H1 (cell line): ENCODE measurements at regions not wholly inside any gene's neighbourhood (a gene's known extent, or its start where the extent isn't known, plus 50 kb on each side); places are given as distances from the start of the nearest gene placed in this dataset.

Experiments used
- CTCF ChIA-PET: fragments of 300-600 bp; sonication (Branson Sonifier 250); formaldehyde crosslinking; loops from one replicate; lab custom pipeline; 2021; ENCODE audit not compliant: partially characterized antibody; lab: Charles Lee
- POLR2A ChIA-PET: fragments of 300-600 bp; sonication (Branson Sonifier 250); formaldehyde crosslinking; loops from one replicate; lab custom pipeline; 2021; ENCODE audit warnings: inconsistent platforms; ENCODE audit not compliant: partially characterized antibody; lab: Charles Lee
- DNase-seq, 2 experiments: peaks; one replicate each; pipeline versions ENCODE4 v3.0.0 to v3.0.0-alpha.2; 2010 to 2022; ENCODE audit warnings: low spot score in 2 of 2, low read depth in 1 of 2, mixed read lengths in 1 of 2
- FAIRE-seq: peaks from 2 replicates; lab custom pipeline; 2011; peaks lifted over from hg19 to GRCh38; lab: Jason Lieb, UNC
- H2AFZ ChIP-seq: 2 replicates; pipeline ENCODE4 v1.8.1; 2012; ENCODE audit warnings: low read length, inconsistent platforms
- H2AK5ac ChIP-seq: 2 replicates; pipeline ENCODE4 v1.6.1; 2013; ENCODE audit warnings: low read depth, low read length
- H2BK120ac ChIP-seq: replicated peaks from 2 replicates; pipeline ENCODE3; 2013; ENCODE audit warnings: low read depth, low read length, inconsistent platforms
- H2BK12ac ChIP-seq: 2 replicates; pipeline ENCODE4 v1.6.1; 2013; ENCODE audit warnings: low read depth, low read length
- H2BK15ac ChIP-seq: 2 replicates; pipeline ENCODE4 v1.6.1; 2013; ENCODE audit warnings: low read length
- H2BK20ac ChIP-seq: 2 replicates; pipeline ENCODE4 v1.6.1; 2013; ENCODE audit warnings: low read length
- H2BK5ac ChIP-seq: 2 replicates; pipeline ENCODE4 v1.6.1; 2013; ENCODE audit warnings: low read depth, low read length
- H3K14ac ChIP-seq: 2 replicates; pipeline ENCODE4 v1.6.1; 2013; ENCODE audit warnings: inconsistent platforms; ENCODE audit not compliant: insufficient read length
- H3K18ac ChIP-seq: 2 replicates; pipeline ENCODE4 v1.6.1; 2013; ENCODE audit warnings: low read length; ENCODE audit errors: extremely low read depth
- H3K23ac ChIP-seq: 2 replicates; pipeline ENCODE4 v1.6.1; 2013; ENCODE audit warnings: inconsistent platforms; ENCODE audit not compliant: insufficient read length
- H3K23me2 ChIP-seq: 2 replicates; pipeline ENCODE4 v1.6.1; 2013; ENCODE audit warnings: low read depth, low read length
- H3K27ac ChIP-seq: 2 replicates; pipeline ENCODE4 v1.6.1; 2011; ENCODE audit warnings: low read depth, low read length, inconsistent platforms
- H3K27me3 ChIP-seq, 4 experiments: replicated peaks in 1 of 4; 1 replicate in 1 of 4; 2 replicates in 3 of 4; pipeline versions ENCODE4 v1.6.1 to v1.8.1; 2011 to 2013; ENCODE audit warnings: low read length in 3 of 4, mild to moderate bottlenecking in 3 of 4, inconsistent platforms in 2 of 4, mixed read lengths in 2 of 4, moderate library complexity in 1 of 4; ENCODE audit not compliant: control insufficient read depth in 3 of 4, insufficient read depth in 3 of 4; ENCODE audit errors: extremely low read depth in 1 of 4
- H3K36me3 ChIP-seq, 4 experiments: 2 replicates each; pipeline versions ENCODE4 v1.6.1 to v1.8.1; 2011 to 2013; ENCODE audit warnings: mild to moderate bottlenecking in 4 of 4, low read length in 3 of 4, moderate library complexity in 2 of 4, control low read depth in 1 of 4, inconsistent platforms in 1 of 4; ENCODE audit not compliant: insufficient read depth in 4 of 4, control insufficient read depth in 2 of 4
- H3K4ac ChIP-seq: replicated peaks from 2 replicates; pipeline ENCODE3; 2013; ENCODE audit warnings: low read length, low read depth, mixed read lengths, inconsistent platforms; ENCODE audit not compliant: insufficient read length
- H3K4me1 ChIP-seq, 4 experiments: replicated peaks in 1 of 4; 1 replicate in 1 of 4; 2 replicates in 3 of 4; pipeline versions ENCODE4 v1.6.1 to v1.8.1; 2011 to 2013; ENCODE audit warnings: low read length in 3 of 4, inconsistent platforms in 2 of 4, mixed read lengths in 1 of 4; ENCODE audit not compliant: insufficient read depth in 4 of 4, control insufficient read depth in 3 of 4
- H3K4me2 ChIP-seq, 2 experiments: 2 replicates each; pipeline versions ENCODE4 v1.6.1 to v1.8.1; 2011 to 2013; ENCODE audit warnings: low read depth in 2 of 2, low read length in 2 of 2, control low read depth in 1 of 2, inconsistent platforms in 1 of 2, mild to moderate bottlenecking in 1 of 2; ENCODE audit not compliant: insufficient read depth in 1 of 2
- H3K4me3 ChIP-seq, 4 experiments: fragments of 200-600, 300-600 bp in 1 of 4; sonication (generic), shearing (Covaris generic), sonication (Bioruptor Twin) in 1 of 4; 2 replicates each; pipeline versions ENCODE4 v1.5.1 to v1.8.1; 2011 to 2016; ENCODE audit warnings: low read length in 4 of 4, low read depth in 3 of 4, control low read depth in 2 of 4, inconsistent platforms in 2 of 4, mild to moderate bottlenecking in 2 of 4, mixed read lengths in 1 of 4, moderate library complexity in 1 of 4; ENCODE audit not compliant: insufficient read depth in 2 of 4; ENCODE audit errors: extremely low read depth in 1 of 4
- H3K56ac ChIP-seq: replicated peaks from 2 replicates; pipeline ENCODE3; 2013; ENCODE audit warnings: low read depth, mild to moderate bottlenecking, mixed read lengths, low read length, inconsistent platforms; ENCODE audit not compliant: insufficient read length
- H3K79me1 ChIP-seq: 2 replicates; pipeline ENCODE4 v1.6.1; 2013; ENCODE audit warnings: low read depth, low read length, control low read depth
- H3K79me2 ChIP-seq, 2 experiments: 2 replicates each; pipeline versions ENCODE4 v1.6.1 to v1.8.1; 2012 to 2013; ENCODE audit warnings: low read length in 2 of 2, mild to moderate bottlenecking in 2 of 2, inconsistent platforms in 1 of 2; ENCODE audit not compliant: insufficient read depth in 2 of 2, control insufficient read depth in 1 of 2
- H3K9ac ChIP-seq, 4 experiments: replicated peaks in 1 of 4; 1 replicate in 1 of 4; 2 replicates in 3 of 4; pipeline versions ENCODE4 v1.6.1 to v1.8.1; 2011 to 2013; ENCODE audit warnings: low read depth in 3 of 4, low read length in 3 of 4, control low read depth in 2 of 4, mild to moderate bottlenecking in 2 of 4, moderate library complexity in 2 of 4, inconsistent platforms in 1 of 4; ENCODE audit errors: extremely low read depth in 1 of 4
- H3K9me3 ChIP-seq, 2 experiments: 2 replicates each; pipeline versions ENCODE4 v1.6.1 to v1.8.1; 2012 to 2013; ENCODE audit warnings: mild to moderate bottlenecking in 2 of 2, moderate library complexity in 2 of 2, control low read depth in 1 of 2, inconsistent platforms in 1 of 2, low read depth in 1 of 2, low read length in 1 of 2, mixed read lengths in 1 of 2; ENCODE audit not compliant: insufficient read depth in 2 of 2
- H4K20me1 ChIP-seq, 2 experiments: replicated peaks in 1 of 2; 2 replicates each; pipeline versions ENCODE3 to v1.8.1; 2011 to 2013; ENCODE audit warnings: inconsistent platforms in 2 of 2, low read length in 2 of 2, mild to moderate bottlenecking in 1 of 2; ENCODE audit not compliant: insufficient read depth in 2 of 2, control insufficient read depth in 1 of 2
- H4K5ac ChIP-seq: 2 replicates; pipeline ENCODE4 v1.6.1; 2013; ENCODE audit warnings: low read length, low read depth, mixed read lengths, inconsistent platforms; ENCODE audit not compliant: insufficient read length
- H4K8ac ChIP-seq: 2 replicates; pipeline ENCODE4 v1.8.0; 2013; ENCODE audit warnings: mild to moderate bottlenecking, moderate library complexity, low read length, inconsistent platforms; ENCODE audit not compliant: insufficient read depth; ENCODE audit errors: extremely low read depth
- H4K91ac ChIP-seq: replicated peaks from 2 replicates; pipeline ENCODE3; 2013; ENCODE audit warnings: low read length, mixed read lengths, inconsistent platforms; ENCODE audit not compliant: insufficient read length
- CEBPB ChIP-seq: IDR thresholded peaks from 2 replicates; pipeline ENCODE4 v1.6.1; 2012; ENCODE audit warnings: low read depth, low read length
- WGBS, 2 experiments: shearing (Covaris generic) in 1 of 2; methylation state at CpG; one replicate each; pipeline versions ENCODE4 v1.1.6 to v1.1.7; 2013 to 2015; ENCODE audit warnings: low lambda C conversion rate in 2 of 2, mixed read lengths in 2 of 2, inconsistent platforms in 1 of 2, low coverage in 1 of 2, missing lambda C conversion rate in 1 of 2; ENCODE audit not compliant: insufficient replicate concordance in 2 of 2, insufficient coverage in 1 of 2, insufficient read length in 1 of 2; ENCODE audit errors: extremely low coverage in 1 of 2, missing lambda C conversion rate in 1 of 2; 5-methylcytosine and 5-hydroxymethylcytosine counted together

DNA sequence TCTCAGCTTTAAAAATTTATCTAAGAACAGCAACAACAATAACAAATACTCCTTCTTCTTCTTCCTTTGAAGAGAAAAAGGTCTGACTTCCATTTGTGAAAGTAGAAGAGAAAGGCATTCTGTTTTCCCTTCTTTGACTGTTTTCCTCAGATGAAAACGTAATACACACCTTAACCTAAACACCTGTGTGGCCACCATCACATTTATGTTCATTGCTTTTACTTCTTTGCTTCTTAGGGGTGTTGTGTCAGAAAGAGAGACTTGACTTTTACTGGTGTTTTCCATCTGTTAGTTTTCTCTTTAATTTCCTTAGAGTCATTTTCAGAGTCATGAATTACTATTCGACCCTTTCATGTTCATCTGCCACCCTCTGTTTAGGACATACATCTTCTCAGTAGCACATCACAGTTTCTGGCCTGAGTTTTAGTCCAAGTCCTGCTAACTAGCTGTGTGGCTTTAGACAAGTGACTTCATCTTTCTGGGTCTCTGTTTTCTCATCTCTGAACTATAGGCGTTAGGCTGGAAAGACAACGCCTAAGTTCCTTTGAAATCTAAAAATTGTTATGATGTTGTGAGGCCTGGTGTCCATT, 283.8 kb downstream of the GATA3 start:
- H2BK20ac ChIP-seq, result no peak overlapping the region
- H3K27me3 ChIP-seq, result no peaks in the 10 kb centered on the region
- H4K20me1 ChIP-seq, result no peaks in the 10 kb centered on the region
- ChIA-PET CTCF (no interaction called here), POLR2A (no interaction called here)
- no peaks in the 10 kb centered on the region for H3K4me1 ChIP-seq
- H3K56ac ChIP-seq, result no peak overlapping the region
- no peak overlapping the region for H3K18ac ChIP-seq
- no peak overlapping the region for H3K14ac ChIP-seq
- no peak overlapping the region for H2BK5ac ChIP-seq
- no peak overlapping the region for H2BK120ac ChIP-seq
- H2BK15ac ChIP-seq, result no peak overlapping the region
- no peak overlapping the region for H2AK5ac ChIP-seq
- FAIRE-seq (no peak), DNase-seq (no peak)
- no peak overlapping the region for H3K9ac ChIP-seq
- no peak overlapping the region for H3K4me3 ChIP-seq
- H3K36me3 ChIP-seq, result no peaks in the 10 kb centered on the region
- H3K79me2 ChIP-seq, result no peaks in the 10 kb centered on the region
- TF ChIP-seq CEBPB, result no peak
- no peak overlapping the region for H2AFZ ChIP-seq
- no peak overlapping the region for H3K4ac ChIP-seq
- H3K23me2 ChIP-seq, result no peaks in the 10 kb centered on the region
- no peaks in the 10 kb centered on the region for H3K79me1 ChIP-seq
- 93% methylated on average over 4 of the region's 4 CpGs; no CpG with 5 or more reads in 1 of the 2 experiments for WGBS, 2 experiments
- H3K23ac ChIP-seq, result no peak overlapping the region
- H4K5ac ChIP-seq, result no peak overlapping the region
- no peak overlapping the region for H2BK12ac ChIP-seq
- H3K9me3 ChIP-seq, result no peaks in the 10 kb centered on the region
- H4K8ac ChIP-seq, result no peak overlapping the region
- H3K27ac ChIP-seq, result no peak overlapping the region
- no peak overlapping the region for H3K4me2 ChIP-seq
- H4K91ac ChIP-seq, result no peak overlapping the region
